Esophagus squamous epithelium (tissue), 5 donors: ENCODE measurements at regions not wholly inside any gene's neighbourhood (a gene's known extent, or its start where the extent isn't known, plus 50 kb on each side); places are given as distances from the start of the nearest gene placed in this dataset.

ENCODE experiments used
- DNase-seq: peaks from one replicate; lab custom pipeline; 2025; lab: John Stamatoyannopoulos, UW
- H3K27ac ChIP-seq, 4 donors: fragments of 200-600 bp; sonication (generic); one replicate each; pipeline ENCODE4 v1.5.1; 2016 to 2019; ENCODE audit warnings: mild to moderate bottlenecking in 1 of 4
- H3K27me3 ChIP-seq, 4 donors: fragments of 200-600 bp; sonication (generic); 1 replicate in 3 of 4; 2 replicates in 1 of 4; pipeline versions ENCODE4 v1.5.1 to v1.6.0; 2017 to 2021; ENCODE audit warnings: antibody characterized with exemption in 1 of 4
- H3K36me3 ChIP-seq, 3 donors: fragments of 200-600 bp; sonication (generic); one replicate each; pipeline ENCODE4 v1.5.1; 2016 to 2019
- H3K4me1 ChIP-seq, 3 donors: fragments of 200-600 bp; sonication (generic); one replicate each; pipeline ENCODE4 v1.5.1; 2017 to 2019
- H3K4me3 ChIP-seq, 4 donors: fragments of 200-600 bp; sonication (generic); 1 replicate in 3 of 4; 2 replicates in 1 of 4; pipeline ENCODE4 v1.5.1; 2016 to 2019; ENCODE audit warnings: mild to moderate bottlenecking in 2 of 4, moderate library complexity in 1 of 4
- H3K9me3 ChIP-seq, 3 donors: fragments of 200-600 bp; sonication (generic); one replicate each; pipeline ENCODE4 v1.5.1; 2016 to 2019
- CTCF ChIP-seq, 6 experiments: fragments of 450-650 bp in 4 of 6; fragments of 200-600 bp in 2 of 6; sonication (generic) in 2 of 6; IDR thresholded peaks; one replicate each; pipeline ENCODE4 v1.5.1; 2016 to 2019; ENCODE audit warnings: antibody characterized with exemption in 6 of 6, mild to moderate bottlenecking in 4 of 6, moderate library complexity in 4 of 6
- POLR2A ChIP-seq, 4 donors: fragments of 450-650 bp; IDR thresholded peaks; one replicate each; pipeline ENCODE4 v1.6.1; 2017; ENCODE audit warnings: antibody characterized with exemption in 4 of 4, mild to moderate bottlenecking in 4 of 4, moderate library complexity in 3 of 4
- WGBS, 2 donors: methylation state at CpG; one replicate each; pipeline ENCODE4 v1.1.5; 2018; 5-methylcytosine and 5-hydroxymethylcytosine counted together
- intact Hi-C: fragments of 100-400 bp; cut with DNase I; formaldehyde crosslinking; loops from one replicate; pipeline ENCODE4 v1.15.0; 2022
- donor health status: DM: yes; HTN: yes; CAD: no.

- 35 to 58% methylated on average over 3 of the region's 3 CpGs for WGBS, 2 donors
- Histone ChIP-seq H3K27me3 (no peaks in the 10 kb centered on the region), H3K36me3 (no peaks in the 10 kb centered on the region), H3K4me3 (no peak overlapping the region), H3K27ac (no peak overlapping the region), H3K4me1 (no peaks in the 10 kb centered on the region), H3K9me3 (peaks cover 0 to 3% (median 0%) of the 10 kb centered on the region in 3 donors)
- intact Hi-C loops, result no loop called here
- no peak for DNase-seq
- TF ChIP-seq CTCF (IDR thresholded peaks at IDR 0.05) (no peak), POLR2A (IDR thresholded peaks at IDR 0.05) (no peak)
Measured at GRCh38 chr18:37672932-37673595, 107.5 kb upstream of the CELF4 start.

GRCh38 chr18:37672001-37672400, 106.4 kb upstream of the CELF4 start:
- TF ChIP-seq POLR2A (IDR thresholded peaks at IDR 0.05) (no peak), CTCF (IDR thresholded peaks at IDR 0.05) (no peak)
- no peak overlapping the region for H3K4me3 ChIP-seq
- H3K27me3 ChIP-seq, result no peaks in the 10 kb centered on the region
- H3K4me1 ChIP-seq, result no peaks in the 10 kb centered on the region
- DNase-seq, result no peak
- intact Hi-C loops, result no loop called here
- no peak overlapping the region for H3K27ac ChIP-seq
- 76 to 100% methylated on average over 2 of the region's 2 CpGs for WGBS, 2 donors
- H3K9me3 ChIP-seq, result peaks cover 0 to 3% (median 0%) of the 10 kb centered on the region in 3 donors
- H3K36me3 ChIP-seq, result no peaks in the 10 kb centered on the region

- H3K4me1 ChIP-seq, result no peaks in the 10 kb centered on the region
- H3K9me3 ChIP-seq, result peaks cover 0 to 3% (median 0%) of the 10 kb centered on the region in 3 donors
- intact Hi-C loops, result no loop called here
- WGBS, 2 donors, result 70 to 76% methylated on average over 5 of the region's 6 CpGs
- no peaks in the 10 kb centered on the region for H3K36me3 ChIP-seq
- H3K27me3 ChIP-seq, result no peaks in the 10 kb centered on the region
- no peak overlapping the region for H3K4me3 ChIP-seq
- DNase-seq, result no peak
- no peak for TF ChIP-seq POLR2A (IDR thresholded peaks at IDR 0.05)
- no peak for TF ChIP-seq CTCF (IDR thresholded peaks at IDR 0.05)
- H3K27ac ChIP-seq, result no peak overlapping the region
Measured at GRCh38 chr18:37671530-37671929, 105.9 kb upstream of the CELF4 start.

GRCh38 chr18:37671119-37671518, 105.5 kb upstream of the CELF4 start:
- Histone ChIP-seq H3K36me3 (no peaks in the 10 kb centered on the region), H3K9me3 (peaks cover 0 to 1% (median 0%) of the 10 kb centered on the region in 3 donors), H3K27me3 (no peaks in the 10 kb centered on the region), H3K27ac (no peak overlapping the region), H3K4me1 (no peaks in the 10 kb centered on the region), H3K4me3 (no peak overlapping the region)
- TF ChIP-seq POLR2A (IDR thresholded peaks at IDR 0.05) (no peak), CTCF (IDR thresholded peaks at IDR 0.05) (no peak)
- intact Hi-C loops, result no loop called here
- no peak for DNase-seq
- WGBS, 2 donors, result 89 to 93% methylated on average over 7 to 9 of the region's 14 CpGs

- intact Hi-C loops, result no loop called here
- Histone ChIP-seq H3K4me1 (no peaks in the 10 kb centered on the region), H3K9me3 (no peaks in the 10 kb centered on the region), H3K4me3 (no peak overlapping the region), H3K27ac (no peak overlapping the region), H3K27me3 (no peaks in the 10 kb centered on the region), H3K36me3 (no peaks in the 10 kb centered on the region)
- no peak for TF ChIP-seq CTCF (IDR thresholded peaks at IDR 0.05)
- TF ChIP-seq POLR2A (IDR thresholded peaks at IDR 0.05), result no peak
- DNase-seq, result no peak
- 85 to 92% methylated on average over 9 of the region's 17 CpGs for WGBS, 2 donors
Measured at GRCh38 chr18:37669991-37670534, 104.5 kb upstream of the CELF4 start.
